PC-3 (cell line): ENCODE measurements at regions not wholly inside any gene's neighbourhood (a gene's known extent, or its start where the extent isn't known, plus 50 kb on each side); places are given as distances from the start of the nearest gene placed in this dataset.
A peak's percentile ranks its signal among the peaks of the same experiment; 100 is the strongest.
"Not testable (repeated sequence)": the region's sequence is repeated elsewhere in the genome, so short reads cannot be mapped to it uniquely, and the experiment has no call there.

Experiments used
- ATAC-seq: fragments of 200-7000 bp; cut with Tn5 transposase; 2 replicates; pipeline ENCODE4 v1.9.1; 2020; ENCODE audit warnings: mild to moderate bottlenecking, moderate library complexity
- BruUV-seq: library from RNA; stranded (reverse); fragments of 400-500 nt; replicated peaks from 2 replicates; lab custom pipeline; 2021; lab: Mats Ljungman, UMichigan
- CTCF ChIA-PET: fragments of 300-600 bp; sonication (Branson Sonifier 250); formaldehyde crosslinking; loops from one replicate; lab custom pipeline; 2022; ENCODE audit warnings: antibody characterized with exemption; lab: Charles Lee
- POLR2A ChIA-PET: fragments of 300-600 bp; sonication (Branson Sonifier 250); formaldehyde crosslinking; loops from one replicate; lab custom pipeline; 2022; ENCODE audit warnings: antibody characterized with exemption; ENCODE audit not compliant: unreplicated experiment; lab: Charles Lee
- DNase-seq: peaks from one replicate; pipeline ENCODE4 v3.0.0-alpha.2; 2015
- H2AFZ ChIP-seq: fragments of 300-600 bp; sonication (generic); 2 replicates; pipeline ENCODE4 v1.6.0; 2016; ENCODE audit warnings: antibody characterized with exemption, low read length
- H3F3A ChIP-seq: fragments of 300-600 bp; sonication (generic); one replicate; pipeline ENCODE4 v1.6.0; 2017; ENCODE audit warnings: antibody characterized with exemption, low read length, control low read depth, mild to moderate bottlenecking; ENCODE audit not compliant: unreplicated experiment
- H3K27ac ChIP-seq: fragments of 300-600 bp; sonication (generic); 2 replicates; pipeline ENCODE4 v1.5.1; 2016; ENCODE audit warnings: mild to moderate bottlenecking, low read length
- H3K27me3 ChIP-seq: fragments of 300-600 bp; sonication (generic); 2 replicates; pipeline ENCODE4 v1.6.1; 2016; ENCODE audit warnings: low read length, mixed read lengths
- H3K36me3 ChIP-seq: fragments of 300-600 bp; sonication (generic); 2 replicates; pipeline ENCODE4 v1.6.1; 2016; ENCODE audit warnings: low read depth, mixed run types, low read length, mixed read lengths
- H3K4me1 ChIP-seq: fragments of 300-600 bp; sonication (generic); 2 replicates; pipeline ENCODE4 v1.5.1; 2016; ENCODE audit warnings: low read length; ENCODE audit not compliant: insufficient read depth
- H3K4me2 ChIP-seq: fragments of 300-600 bp; sonication (generic); 2 replicates; pipeline ENCODE4 v1.6.0; 2016; ENCODE audit warnings: low read length
- H3K4me3 ChIP-seq: fragments of 300-600 bp; sonication (generic); 2 replicates; pipeline ENCODE4 v1.5.1; 2016; ENCODE audit warnings: mild to moderate bottlenecking, low read length, mixed read lengths
- H3K79me2 ChIP-seq: fragments of 300-600 bp; sonication (generic); 2 replicates; pipeline ENCODE4 v1.6.1; 2017; ENCODE audit warnings: low read length, mixed read lengths
- H3K9ac ChIP-seq: fragments of 300-600 bp; sonication (generic); 2 replicates; pipeline ENCODE4 v1.6.0; 2016; ENCODE audit warnings: mild to moderate bottlenecking, low read length
- H3K9me2 ChIP-seq: fragments of 300-600 bp; sonication (generic); replicated peaks from 2 replicates; pipeline ENCODE4 v1.6.1; 2016; ENCODE audit warnings: mixed run types, low read length, mixed read lengths
- H3K9me3 ChIP-seq: fragments of 300-600 bp; sonication (generic); 2 replicates; pipeline ENCODE4 v1.6.1; 2016; ENCODE audit warnings: low read length, mixed read lengths
- H4K20me1 ChIP-seq: fragments of 300-600 bp; sonication (generic); 2 replicates; pipeline ENCODE4 v1.6.1; 2016; ENCODE audit warnings: low read length, mixed read lengths
- EZH2 ChIP-seq: fragments of 300-600 bp; sonication (generic); IDR thresholded peaks from one replicate; pipeline ENCODE4 v1.6.1; 2017; ENCODE audit warnings: antibody characterized with exemption, mild to moderate bottlenecking, low read length; ENCODE audit not compliant: unreplicated experiment
- EZH2phosphoT487 ChIP-seq: fragments of 300-600 bp; sonication (generic); IDR thresholded peaks from 2 replicates; pipeline ENCODE4 v1.6.1; 2018; ENCODE audit warnings: mild to moderate bottlenecking, antibody characterized with exemption, low read length, borderline replicate concordance
- intact Hi-C: fragments of 100-400 bp; cut with micrococcal nuclease; formaldehyde crosslinking; loops from 2 replicates; pipeline ENCODE4 v1.9.0; 2023
- TF ChIP-seq, protein P1 (sequence below): fragments of 300-600 bp; sonication (generic); conservative IDR thresholded peaks from 2 replicates; pipeline ENCODE4 v1.5.1; 2017; ENCODE audit warnings: antibody characterized with exemption, low read depth, mild to moderate bottlenecking, low read length

DNA sequence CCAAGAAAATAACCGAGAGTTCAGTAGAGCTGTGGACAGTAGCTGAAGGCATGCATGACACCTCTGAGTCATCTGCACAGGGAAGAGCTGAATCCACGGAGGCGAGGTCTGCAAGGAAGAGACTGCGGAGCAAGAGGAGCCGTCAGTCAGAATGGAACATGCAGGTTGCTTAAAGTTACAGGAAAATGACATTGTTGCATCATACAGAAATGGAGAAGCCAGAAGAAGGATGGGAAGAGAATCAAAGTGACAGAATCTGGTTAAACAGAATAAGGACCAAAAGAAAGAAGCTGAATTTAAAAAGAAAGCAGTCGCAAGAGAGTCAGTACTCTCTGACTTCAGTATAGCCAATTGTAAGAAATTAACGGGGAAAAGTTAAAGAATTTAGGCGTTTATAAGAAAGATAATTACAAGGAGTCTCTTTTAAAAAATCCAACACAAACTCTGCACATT is 533.8 kb downstream of the ADCYAP1 start:
- no peak overlapping the region for H2AFZ ChIP-seq
- H3K4me1 ChIP-seq = no peaks in the 10 kb centered on the region
- no peaks in the 10 kb centered on the region for H3K9me3 ChIP-seq
- no peak overlapping the region for H3K27ac ChIP-seq
- H3K4me2 ChIP-seq = no peak overlapping the region
- peak; percentile 19 for DNase-seq
- H3K36me3 ChIP-seq = no peaks in the 10 kb centered on the region
- no peak for ATAC-seq
- no TSS peak for BruUV-seq
- H3K27me3 ChIP-seq = no peaks in the 10 kb centered on the region
- intact Hi-C loops = no loop called here
- no peaks in the 10 kb centered on the region for H3K79me2 ChIP-seq
- no peaks in the 10 kb centered on the region for H3K9me2 ChIP-seq
- H3F3A ChIP-seq = no peaks in the 10 kb centered on the region
- no peaks in the 10 kb centered on the region for H4K20me1 ChIP-seq
- ChIA-PET POLR2A (no interaction called here), CTCF (no interaction called here)
- TF ChIP-seq EZH2phosphoT487 (no peak), EZH2 (no peak)
- TF ChIP-seq, protein P1, sequence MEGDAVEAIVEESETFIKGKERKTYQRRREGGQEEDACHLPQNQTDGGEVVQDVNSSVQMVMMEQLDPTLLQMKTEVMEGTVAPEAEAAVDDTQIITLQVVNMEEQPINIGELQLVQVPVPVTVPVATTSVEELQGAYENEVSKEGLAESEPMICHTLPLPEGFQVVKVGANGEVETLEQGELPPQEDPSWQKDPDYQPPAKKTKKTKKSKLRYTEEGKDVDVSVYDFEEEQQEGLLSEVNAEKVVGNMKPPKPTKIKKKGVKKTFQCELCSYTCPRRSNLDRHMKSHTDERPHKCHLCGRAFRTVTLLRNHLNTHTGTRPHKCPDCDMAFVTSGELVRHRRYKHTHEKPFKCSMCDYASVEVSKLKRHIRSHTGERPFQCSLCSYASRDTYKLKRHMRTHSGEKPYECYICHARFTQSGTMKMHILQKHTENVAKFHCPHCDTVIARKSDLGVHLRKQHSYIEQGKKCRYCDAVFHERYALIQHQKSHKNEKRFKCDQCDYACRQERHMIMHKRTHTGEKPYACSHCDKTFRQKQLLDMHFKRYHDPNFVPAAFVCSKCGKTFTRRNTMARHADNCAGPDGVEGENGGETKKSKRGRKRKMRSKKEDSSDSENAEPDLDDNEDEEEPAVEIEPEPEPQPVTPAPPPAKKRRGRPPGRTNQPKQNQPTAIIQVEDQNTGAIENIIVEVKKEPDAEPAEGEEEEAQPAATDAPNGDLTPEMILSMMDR = no peak
- H3K4me3 ChIP-seq = no peak overlapping the region
- no peak overlapping the region for H3K9ac ChIP-seq

DNA sequence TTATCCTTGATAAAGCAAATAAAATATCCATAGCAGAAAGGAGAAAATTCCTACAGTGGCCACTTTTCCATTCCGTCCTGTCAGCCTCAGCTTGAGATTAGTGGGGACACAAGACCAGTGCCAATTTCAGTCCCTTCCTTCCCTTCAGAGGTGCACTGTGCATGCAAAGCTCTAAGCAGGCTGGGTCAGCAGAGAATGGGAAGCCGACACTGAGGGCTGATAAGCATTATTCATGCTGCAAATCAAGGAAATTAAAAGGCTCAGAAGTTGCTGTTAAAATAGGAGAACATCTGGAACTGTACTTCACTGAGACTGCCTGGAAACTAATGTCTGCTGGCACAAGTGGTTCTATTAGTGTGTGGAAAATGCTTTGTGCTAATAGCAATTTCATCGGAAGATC is 534.3 kb downstream of the ADCYAP1 start:
- POLR2A ChIA-PET = no interaction called here
- no peaks in the 10 kb centered on the region for H3K27me3 ChIP-seq
- H3K4me2 ChIP-seq = no peak overlapping the region
- BruUV-seq = no TSS peak
- H3K27ac ChIP-seq = no peak overlapping the region
- no peaks in the 10 kb centered on the region for H3K4me1 ChIP-seq
- H3K79me2 ChIP-seq = no peaks in the 10 kb centered on the region
- intact Hi-C loops = no loop called here
- no peaks in the 10 kb centered on the region for H3F3A ChIP-seq
- ATAC-seq = no peak
- no peaks in the 10 kb centered on the region for H3K9me3 ChIP-seq
- no peak overlapping the region for H3K4me3 ChIP-seq
- CTCF ChIA-PET = no interaction called here
- no peak overlapping the region for H3K9ac ChIP-seq
- no peak for DNase-seq
- no peak for TF ChIP-seq EZH2
- no peak for TF ChIP-seq EZH2phosphoT487
- TF ChIP-seq, protein P1 = no peak
- H2AFZ ChIP-seq = no peak overlapping the region
- no peaks in the 10 kb centered on the region for H4K20me1 ChIP-seq
- no peaks in the 10 kb centered on the region for H3K9me2 ChIP-seq
- H3K36me3 ChIP-seq = no peaks in the 10 kb centered on the region

DNA sequence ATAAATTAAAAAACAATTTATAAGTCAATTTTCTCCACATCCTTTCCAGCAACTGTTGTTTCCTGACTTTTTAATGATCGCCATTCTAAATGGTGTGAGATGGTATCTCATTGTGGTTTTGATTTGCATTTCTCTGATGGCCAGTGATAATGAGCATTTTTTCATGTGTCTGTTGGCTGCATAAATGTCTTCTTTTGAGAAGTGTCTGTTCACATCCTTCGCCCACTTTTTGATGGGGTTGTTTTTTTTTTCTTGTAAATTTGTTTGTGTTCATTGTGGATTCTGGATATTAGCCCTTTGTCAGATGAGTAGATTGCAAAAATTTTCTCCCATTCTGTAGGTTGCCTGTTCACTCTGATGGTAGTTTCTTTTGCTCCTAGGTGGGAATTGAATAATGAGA is 539.4 kb downstream of the ADCYAP1 start:
- H3K9me3 ChIP-seq, H3K79me2 ChIP-seq, DNase-seq, POLR2A ChIA-PET, H3K27me3 ChIP-seq, intact Hi-C loops, H3K4me1 ChIP-seq, H2AFZ ChIP-seq, CTCF ChIA-PET, ATAC-seq, H3K9me2 ChIP-seq, H3K36me3 ChIP-seq, H3K4me2 ChIP-seq, H3K27ac ChIP-seq, H3F3A ChIP-seq, H3K9ac ChIP-seq, BruUV-seq, H3K4me3 ChIP-seq, H4K20me1 ChIP-seq: not testable (repeated sequence)
